Frontal cortex (tissue), 3 donors: ENCODE measurements at regions not wholly inside any gene's neighbourhood (a gene's known extent, or its start where the extent isn't known, plus 50 kb on each side); places are given as distances from the start of the nearest gene placed in this dataset.
"Not testable (repeated sequence)": the region's sequence is repeated elsewhere in the genome, so short reads cannot be mapped to it uniquely, and the experiment has no call there.

Experiments
- DNase-seq, 2 donors: peaks; one replicate each; pipeline ENCODE4 v3.0.0; 2012; ENCODE audit warnings: low spot score in 2 of 2
- FAIRE-seq: peaks from 2 replicates; lab custom pipeline; 2012; peaks lifted over from hg19 to GRCh38; lab: Jason Lieb, UNC
- donor health status: control.
- donor health status: control.
- donor health status: control.

GRCh38 chr14:89665300-89666081 is 248.5 kb upstream of the FOXN3 start:
- not testable (repeated sequence) for DNase-seq, FAIRE-seq

GRCh38 chr14:89661392-89661791 is 244.4 kb upstream of the FOXN3 start:
- DNase-seq (no peak), FAIRE-seq (no peak)

- DNase-seq, FAIRE-seq: not testable (repeated sequence)
Observed at GRCh38 chr14:89660625-89661233, 243.7 kb upstream of the FOXN3 start.

DNA sequence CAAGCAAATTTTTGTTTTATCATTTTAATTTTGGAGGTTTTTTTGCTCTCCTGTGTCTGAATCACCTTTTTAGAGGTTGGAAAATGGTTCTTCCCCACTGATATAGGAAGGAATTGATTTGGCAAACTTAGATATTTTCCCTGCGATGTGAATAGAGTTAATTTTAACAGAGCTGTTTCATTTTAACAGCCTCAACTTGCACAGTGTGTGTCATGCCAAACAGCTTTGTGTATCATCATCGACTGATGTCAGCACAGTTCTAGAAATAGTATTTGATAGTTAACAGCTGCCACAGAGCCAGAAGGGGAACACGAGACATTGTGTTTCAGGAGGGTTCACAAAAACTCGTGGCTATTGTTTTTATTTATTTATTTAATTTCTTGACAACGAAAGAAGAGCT is 243.1 kb upstream of the FOXN3 start:
- DNase-seq (no peak), FAIRE-seq (no peak)

DNA sequence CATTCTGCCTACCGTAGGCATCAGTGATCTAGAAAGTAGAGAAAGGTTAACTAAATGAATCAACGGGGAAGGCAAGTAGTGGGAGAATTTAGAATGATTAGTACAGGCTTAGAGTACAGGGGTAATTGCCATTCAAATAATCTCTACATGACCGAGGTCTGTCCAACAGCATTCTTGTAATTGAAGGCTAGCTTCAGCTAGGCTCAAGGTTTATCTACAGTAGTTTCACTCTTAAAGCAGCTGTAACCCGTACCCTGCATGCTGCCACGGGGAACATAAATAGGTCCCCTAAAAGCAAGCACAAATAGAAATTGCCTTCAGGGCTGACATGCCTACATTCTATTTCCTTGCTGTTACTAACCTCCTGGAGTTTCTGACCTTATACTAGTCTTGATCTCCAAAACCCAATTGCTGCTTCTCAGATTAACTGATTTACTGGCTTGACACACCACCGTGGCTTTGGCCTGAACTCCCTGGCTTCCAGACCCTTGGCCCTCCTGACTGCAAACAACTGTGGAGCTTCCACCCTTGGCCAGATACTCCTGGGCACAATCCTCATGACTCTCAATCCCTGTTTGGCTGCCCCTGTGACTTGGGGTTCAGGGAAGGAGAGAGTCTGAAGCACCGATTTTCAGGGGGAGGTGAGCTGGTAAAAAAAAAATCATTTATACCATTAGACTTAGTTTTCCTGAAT is 242.1 kb upstream of the FOXN3 start:
- no peak for DNase-seq
- no peak for FAIRE-seq

- DNase-seq (no peak), FAIRE-seq (no peak)
Observed at GRCh38 chr14:89657014-89657413, 240.0 kb upstream of the FOXN3 start.

- DNase-seq (no peak), FAIRE-seq (no peak)
Observed at GRCh38 chr14:89654998-89655397, 238.0 kb upstream of the FOXN3 start.

DNA sequence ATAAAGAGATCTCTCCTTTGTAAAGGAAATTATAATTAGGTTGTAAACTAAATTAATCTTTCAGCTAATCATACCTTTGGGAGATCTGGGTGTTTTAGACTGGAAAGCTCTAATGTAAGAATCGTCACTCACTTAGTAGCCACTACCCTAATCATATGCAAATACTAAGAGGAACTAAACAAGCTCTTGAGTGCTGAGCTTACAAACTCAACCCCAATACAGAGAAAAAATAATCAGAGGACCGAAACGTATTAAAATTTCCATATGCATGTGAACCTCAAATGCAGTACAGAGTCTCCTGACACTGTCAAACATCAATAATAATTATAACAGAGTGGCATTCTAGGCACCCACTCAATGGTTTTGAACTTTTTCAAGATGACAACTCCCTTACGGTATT is 235.3 kb upstream of the FOXN3 start:
- no peak for DNase-seq
- FAIRE-seq, result no peak

GRCh38 chr14:89651805-89652204 is 234.8 kb upstream of the FOXN3 start:
- no peak for DNase-seq
- FAIRE-seq, result no peak

DNA sequence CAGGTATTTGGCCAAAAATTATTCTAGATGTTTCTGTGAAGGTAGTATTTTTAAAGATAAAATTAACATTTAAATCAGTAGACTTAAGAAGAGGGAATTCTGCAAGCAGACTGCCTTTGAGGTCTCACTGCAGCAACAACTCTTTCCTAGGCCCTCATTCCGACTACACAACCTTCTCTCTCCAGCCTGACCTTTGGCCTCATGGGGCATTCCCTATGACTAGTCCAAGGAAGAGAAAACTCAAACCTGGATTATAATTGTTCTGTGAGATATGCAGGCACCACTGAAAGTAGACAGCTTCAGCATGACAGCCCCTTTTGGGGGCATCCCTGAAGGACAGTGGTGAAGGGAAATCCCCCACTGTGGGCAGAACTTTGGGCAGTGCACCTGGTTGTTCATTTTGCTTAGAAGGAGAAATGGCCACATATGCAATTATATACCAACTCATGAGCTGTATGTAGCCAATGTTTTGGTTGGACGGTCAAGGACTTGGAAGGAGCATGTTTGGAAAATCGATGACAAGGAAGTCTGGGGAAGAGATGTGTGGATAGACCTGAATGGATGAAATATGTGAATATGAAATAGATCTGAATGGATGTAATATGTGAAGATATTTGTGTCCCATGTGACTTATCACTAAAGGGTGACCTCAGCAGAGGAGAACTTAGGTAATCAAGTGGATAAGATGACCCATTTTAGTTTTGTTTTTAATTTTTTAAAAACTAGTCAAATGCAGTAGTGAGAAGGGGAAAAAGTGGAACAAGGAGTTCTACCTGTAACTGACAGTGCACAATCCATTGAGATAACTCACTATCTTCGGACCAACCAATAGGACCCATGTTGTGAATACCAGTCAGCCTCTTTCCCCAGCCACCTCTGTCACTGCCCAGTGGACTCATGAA is 233.3 kb upstream of the FOXN3 start:
- FAIRE-seq, result no peak
- no peak for DNase-seq

- DNase-seq (no peak), FAIRE-seq (no peak)
Observed at GRCh38 chr14:89649451-89650075, 232.5 kb upstream of the FOXN3 start.

DNA sequence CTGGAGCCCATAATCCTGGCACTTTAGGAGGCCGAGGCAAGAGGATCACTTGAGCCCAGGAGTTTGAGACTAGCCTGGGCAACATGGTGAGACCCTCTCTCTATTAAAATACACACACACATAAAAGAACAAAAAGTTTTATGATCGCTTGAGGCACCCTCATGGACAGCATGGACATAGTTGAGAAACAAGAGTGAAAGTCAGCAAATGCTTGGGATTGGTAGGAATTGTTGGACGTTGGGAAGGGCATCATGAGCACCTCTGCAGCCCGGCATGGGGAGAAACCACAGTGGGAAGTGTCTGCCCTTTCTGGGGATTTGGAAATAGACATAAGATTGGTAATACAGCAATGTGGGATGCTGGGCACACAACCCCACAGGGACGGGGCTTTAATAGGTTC is 231.9 kb upstream of the FOXN3 start:
- FAIRE-seq (no peak), DNase-seq (no peak)

- FAIRE-seq, result no peak
- DNase-seq, result no peak
Observed at GRCh38 chr14:89648510-89648909, 231.5 kb upstream of the FOXN3 start.

DNA sequence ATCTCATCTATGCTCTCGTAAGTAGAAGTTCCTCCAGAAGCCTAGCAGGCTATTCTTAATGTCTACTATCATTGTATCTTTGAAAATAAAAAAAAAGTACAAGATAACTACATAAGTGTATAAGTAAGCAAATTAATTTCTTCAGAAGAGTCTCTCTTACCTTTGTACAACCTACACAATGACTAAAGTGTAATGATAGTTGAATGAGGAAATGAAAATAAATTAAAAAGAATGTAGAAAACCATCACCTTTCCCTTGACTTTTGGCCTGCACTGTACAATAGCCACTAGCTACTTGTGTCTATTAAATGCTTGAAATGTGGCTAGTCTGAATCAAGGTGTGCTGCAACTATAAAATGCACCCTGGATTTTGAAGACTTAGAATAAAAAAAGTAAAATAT is 229.9 kb upstream of the FOXN3 start:
- DNase-seq, result no peak
- FAIRE-seq, result no peak

DNA sequence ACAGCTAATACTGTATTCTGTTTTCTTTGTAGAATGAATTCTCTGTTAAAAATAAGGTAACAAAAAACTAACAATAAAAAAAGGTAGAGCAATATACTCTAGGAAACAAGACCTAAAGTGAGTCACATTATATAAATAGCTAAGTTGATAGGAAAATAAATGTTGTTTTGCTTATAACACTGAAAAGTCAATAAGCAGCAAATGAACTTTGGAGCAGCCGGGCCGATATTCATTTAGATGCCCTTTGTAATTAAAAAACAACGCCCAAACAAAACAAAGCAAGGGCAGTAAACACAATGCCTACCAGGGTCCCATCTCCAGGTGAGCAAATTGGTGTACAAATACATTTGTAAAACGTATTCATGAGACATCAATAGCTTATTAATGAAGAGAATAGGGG is 227.6 kb upstream of the FOXN3 start:
- DNase-seq (no peak), FAIRE-seq (no peak)

DNA sequence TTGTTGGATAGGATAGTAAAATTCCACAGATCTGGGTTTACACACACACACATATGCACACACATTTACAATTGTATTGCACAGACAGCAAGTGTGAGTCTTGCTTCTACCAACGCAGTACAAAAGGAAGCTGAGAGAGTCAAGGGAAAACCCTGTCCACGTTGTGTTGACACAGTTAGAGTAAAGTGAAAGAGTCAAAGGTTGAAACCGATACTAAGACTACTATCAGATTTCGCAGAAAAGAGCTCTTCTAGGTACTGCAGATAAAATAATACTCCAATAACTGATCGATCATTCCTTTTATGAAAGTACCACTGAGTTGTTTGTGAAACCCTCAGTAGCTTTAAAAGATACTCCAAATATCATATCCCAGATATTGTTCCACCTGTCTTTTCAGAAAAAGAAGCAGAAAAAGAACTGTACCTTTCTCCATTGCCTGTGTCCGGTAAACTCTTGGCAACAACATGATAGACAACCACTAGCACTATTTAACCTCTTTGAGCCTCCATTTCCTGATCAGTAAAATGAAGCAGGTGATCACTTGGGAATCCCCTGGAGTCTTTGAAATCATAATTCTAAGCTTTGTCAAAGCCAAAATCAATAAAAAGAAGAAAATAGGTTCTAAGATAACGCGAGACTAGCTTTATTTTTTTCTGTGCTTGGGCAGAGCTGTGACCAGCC is 224.6 kb upstream of the FOXN3 start:
- FAIRE-seq (no peak), DNase-seq (no peak)

GRCh38 chr14:89640141-89640540 is 223.1 kb upstream of the FOXN3 start:
- FAIRE-seq (no peak), DNase-seq (no peak)

- DNase-seq, result no peak
- no peak for FAIRE-seq
Observed at GRCh38 chr14:89639687-89640086, 222.7 kb upstream of the FOXN3 start.

DNA sequence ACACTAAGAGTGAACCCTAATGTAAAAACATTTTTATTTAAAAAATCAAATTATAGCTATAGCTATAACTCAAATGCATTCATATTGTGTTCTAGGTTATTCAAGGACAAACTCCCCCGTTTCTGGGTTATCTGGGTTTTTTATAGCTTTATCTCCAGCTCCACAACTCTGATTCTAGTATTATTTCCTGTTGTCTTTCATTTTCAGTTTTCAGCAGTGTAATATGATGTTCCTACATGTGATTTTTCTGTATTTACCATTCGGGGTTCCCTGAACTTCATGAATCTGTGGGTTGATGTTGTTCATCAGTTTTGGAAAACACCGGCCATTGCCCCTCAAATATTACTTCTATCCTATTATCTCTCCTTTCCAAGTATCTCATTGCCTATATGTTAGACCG is 221.9 kb upstream of the FOXN3 start:
- no peak for DNase-seq
- FAIRE-seq, result no peak
